ENCODE measurements at regions not wholly inside any gene's neighbourhood (a gene's known extent, or its start where the extent isn't known, plus 50 kb on each side); places are given as distances from the start of the nearest gene placed in this dataset.

- no peaks in the 10 kb centered on the region for H3K36me3 Mint-ChIP-seq
- no peak overlapping the region for H3K4me3 Mint-ChIP-seq
- DNase-seq (ENCODE audit: low spot score) (no peak), ATAC-seq (no peak)
- H3K4me1 Mint-ChIP-seq (ENCODE audit: low read depth in 2 of 2) = no peaks in the 10 kb centered on the region
- no peaks in the 10 kb centered on the region for H3K9me3 Mint-ChIP-seq
- no peaks in the 10 kb centered on the region for H3K27me3 Mint-ChIP-seq
- H3K27ac Mint-ChIP-seq = no peak overlapping the region
Measured at GRCh38 chr3:3745693-3746092, 53.5 kb upstream of the LRRN1 start.

- Mint-ChIP-seq H3K4me1 (ENCODE audit: low read depth in 2 of 2) (no peaks in the 10 kb centered on the region), H3K4me3 (no peak overlapping the region), H3K27me3 (no peaks in the 10 kb centered on the region), H3K27ac (no peak overlapping the region), H3K9me3 (no peaks in the 10 kb centered on the region), H3K36me3 (no peaks in the 10 kb centered on the region)
- no peak for DNase-seq (ENCODE audit: low spot score)
- no peak for ATAC-seq
Measured at GRCh38 chr3:3744826-3745225, 54.4 kb upstream of the LRRN1 start.

- DNase-seq (ENCODE audit: low spot score) = no peak
- H3K27me3 Mint-ChIP-seq = no peaks in the 10 kb centered on the region
Measured at GRCh38 chr3:3743754-3744153, 55.5 kb upstream of the LRRN1 start.

GRCh38 chr3:3740061-3740460 lies 59.2 kb upstream of the LRRN1 start:
- Mint-ChIP-seq H3K27me3 (no peaks in the 10 kb centered on the region), H3K4me3 (no peak overlapping the region), H3K27ac (no peak overlapping the region), H3K4me1 (ENCODE audit: low read depth in 2 of 2) (no peaks in the 10 kb centered on the region), H3K36me3 (no peaks in the 10 kb centered on the region), H3K9me3 (no peaks in the 10 kb centered on the region)
- DNase-seq (ENCODE audit: low spot score) (no peak), ATAC-seq (no peak)

More at GRCh38 chr3:3743754-3744153, 55.5 kb upstream of the LRRN1 start:
- no peaks in the 10 kb centered on the region for H3K9me3 Mint-ChIP-seq
- no peak overlapping the region for H3K27ac Mint-ChIP-seq
- no peaks in the 10 kb centered on the region for H3K36me3 Mint-ChIP-seq
- no peak overlapping the region for H3K4me3 Mint-ChIP-seq
- no peak for ATAC-seq
- H3K4me1 Mint-ChIP-seq (ENCODE audit: low read depth in 2 of 2) = no peaks in the 10 kb centered on the region

GRCh38 chr3:3739330-3740060 lies 59.7 kb upstream of the LRRN1 start:
- no peak for DNase-seq (ENCODE audit: low spot score)
- H3K9me3 Mint-ChIP-seq = no peaks in the 10 kb centered on the region
- H3K4me1 Mint-ChIP-seq (ENCODE audit: low read depth in 2 of 2) = no peaks in the 10 kb centered on the region
- H3K27ac Mint-ChIP-seq = no peak overlapping the region
- H3K36me3 Mint-ChIP-seq = no peaks in the 10 kb centered on the region
- no peak overlapping the region for H3K4me3 Mint-ChIP-seq
- no peak for ATAC-seq
- H3K27me3 Mint-ChIP-seq = no peaks in the 10 kb centered on the region

GRCh38 chr3:3737531-3737930 lies 61.7 kb upstream of the LRRN1 start:
- ATAC-seq (no peak), DNase-seq (ENCODE audit: low spot score) (no peak)
- Mint-ChIP-seq H3K9me3 (no peaks in the 10 kb centered on the region), H3K27ac (no peak overlapping the region), H3K36me3 (no peaks in the 10 kb centered on the region), H3K27me3 (no peaks in the 10 kb centered on the region), H3K4me1 (ENCODE audit: low read depth in 2 of 2) (no peaks in the 10 kb centered on the region), H3K4me3 (no peak overlapping the region)

- DNase-seq (ENCODE audit: low spot score) (no peak), ATAC-seq (no peak)
- H3K4me1 Mint-ChIP-seq (ENCODE audit: low read depth in 2 of 2) = no peaks in the 10 kb centered on the region
- H3K27me3 Mint-ChIP-seq = no peaks in the 10 kb centered on the region
- H3K36me3 Mint-ChIP-seq = no peaks in the 10 kb centered on the region
- H3K27ac Mint-ChIP-seq = no peak overlapping the region
- H3K9me3 Mint-ChIP-seq = no peaks in the 10 kb centered on the region
- H3K4me3 Mint-ChIP-seq = no peak overlapping the region
Measured at GRCh38 chr3:3735919-3736318, 63.3 kb upstream of the LRRN1 start.

GRCh38 chr3:3734881-3735280 lies 64.3 kb upstream of the LRRN1 start:
- Mint-ChIP-seq H3K4me3 (no peak overlapping the region), H3K9me3 (no peaks in the 10 kb centered on the region), H3K27me3 (no peaks in the 10 kb centered on the region), H3K27ac (no peak overlapping the region), H3K4me1 (ENCODE audit: low read depth in 2 of 2) (no peaks in the 10 kb centered on the region), H3K36me3 (no peaks in the 10 kb centered on the region)
- DNase-seq (ENCODE audit: low spot score) (no peak), ATAC-seq (no peak)

- Mint-ChIP-seq H3K27me3 (no peaks in the 10 kb centered on the region), H3K27ac (no peak overlapping the region), H3K36me3 (no peaks in the 10 kb centered on the region), H3K4me3 (no peak overlapping the region), H3K4me1 (ENCODE audit: low read depth in 2 of 2) (no peaks in the 10 kb centered on the region), H3K9me3 (no peaks in the 10 kb centered on the region)
- DNase-seq (ENCODE audit: low spot score) = no peak
- ATAC-seq = no peak
Measured at GRCh38 chr3:3729261-3729660, 70.0 kb upstream of the LRRN1 start.

- no peak for ATAC-seq
- H3K9me3 Mint-ChIP-seq = no peaks in the 10 kb centered on the region
Measured at GRCh38 chr3:3726549-3726948, 72.7 kb upstream of the LRRN1 start.

GRCh38 chr3:3714572-3714971 lies 84.7 kb upstream of the LRRN1 start:
- no peaks in the 10 kb centered on the region for H3K36me3 Mint-ChIP-seq
- H3K27me3 Mint-ChIP-seq = peaks cover 0 to 2% of the 10 kb centered on the region in 2 donors
- ATAC-seq (no peak), DNase-seq (ENCODE audit: low spot score) (no peak)
- no peaks in the 10 kb centered on the region for H3K4me1 Mint-ChIP-seq (ENCODE audit: low read depth in 2 of 2)
- H3K9me3 Mint-ChIP-seq = no peaks in the 10 kb centered on the region
- H3K27ac Mint-ChIP-seq = no peak overlapping the region
- no peak overlapping the region for H3K4me3 Mint-ChIP-seq

More at GRCh38 chr3:3726549-3726948, 72.7 kb upstream of the LRRN1 start:
- Mint-ChIP-seq H3K27me3 (no peaks in the 10 kb centered on the region), H3K27ac (no peak overlapping the region), H3K4me3 (no peak overlapping the region), H3K36me3 (no peaks in the 10 kb centered on the region), H3K4me1 (ENCODE audit: low read depth in 2 of 2) (no peaks in the 10 kb centered on the region)
- DNase-seq (ENCODE audit: low spot score) = no peak

GRCh38 chr3:3712971-3713370 lies 86.3 kb upstream of the LRRN1 start:
- H3K27me3 Mint-ChIP-seq = peaks cover 0 to 5% of the 10 kb centered on the region in 2 donors
- no peak overlapping the region for H3K27ac Mint-ChIP-seq
- H3K9me3 Mint-ChIP-seq = no peaks in the 10 kb centered on the region
- no peaks in the 10 kb centered on the region for H3K4me1 Mint-ChIP-seq (ENCODE audit: low read depth in 2 of 2)
- H3K4me3 Mint-ChIP-seq = no peak overlapping the region
- ATAC-seq = no peak
- no peaks in the 10 kb centered on the region for H3K36me3 Mint-ChIP-seq
- no peak for DNase-seq (ENCODE audit: low spot score)

GRCh38 chr3:3708769-3709115 lies 90.5 kb upstream of the LRRN1 start:
- Mint-ChIP-seq H3K4me3 (no peak overlapping the region), H3K9me3 (no peaks in the 10 kb centered on the region), H3K4me1 (ENCODE audit: low read depth in 2 of 2) (no peaks in the 10 kb centered on the region), H3K27me3 (peaks cover 0 to 3% of the 10 kb centered on the region in 2 donors), H3K36me3 (no peaks in the 10 kb centered on the region), H3K27ac (no peak overlapping the region)
- ATAC-seq = no peak
- DNase-seq (ENCODE audit: low spot score) = no peak

GRCh38 chr3:3707858-3708768 lies 91.1 kb upstream of the LRRN1 start:
- peaks cover 0 to 3% of the 10 kb centered on the region in 2 donors for H3K27me3 Mint-ChIP-seq
- no peaks in the 10 kb centered on the region for H3K9me3 Mint-ChIP-seq
- no peak overlapping the region for H3K27ac Mint-ChIP-seq
- no peaks in the 10 kb centered on the region for H3K36me3 Mint-ChIP-seq
- ATAC-seq (no peak), DNase-seq (ENCODE audit: low spot score) (no peak)
- H3K4me3 Mint-ChIP-seq = no peak overlapping the region
- no peaks in the 10 kb centered on the region for H3K4me1 Mint-ChIP-seq (ENCODE audit: low read depth in 2 of 2)

Measured in natural killer cell treated with Interleukin-12 subunit alpha and Interleukin-12 subunit beta and Interleukin-15 and Interleukin-18, amount 100 ng/mL, for 72 hours (primary cell).